GM12878 (cell line): ENCODE measurements at regions not wholly inside any gene's neighbourhood (a gene's known extent, or its start where the extent isn't known, plus 50 kb on each side); places are given as distances from the start of the nearest gene placed in this dataset.

Experiments
- ATAC-seq: fragments of 200-7000 bp; cut with Tn5 transposase; 3 replicates; pipeline ENCODE4 v1.9.1; 2020; ENCODE audit warnings: mild to moderate bottlenecking, moderate library complexity
- BruUV-seq: library from RNA; stranded (reverse); fragments of 400-500 nt; replicated peaks from 2 replicates; lab custom pipeline; 2021; lab: Mats Ljungman, UMichigan
- CTCF ChIA-PET: fragments of 300-600 bp; sonication (Branson Sonifier 250); formaldehyde crosslinking; extraction: SDS; loops from one replicate; lab custom pipeline; 2021; ENCODE audit warnings: inconsistent platforms; lab: Yijun Ruan, JAX
- POLR2A ChIA-PET: fragments of 350-600 bp; formaldehyde crosslinking; extraction: SDS; loops from one replicate; lab custom pipeline; 2021; ENCODE audit warnings: inconsistent platforms; lab: Charles Lee
- RAD21 ChIA-PET: fragments of 300-600 bp; sonication (Branson Sonifier 250); formaldehyde crosslinking; loops from one replicate; lab custom pipeline; 2023; ENCODE audit warnings: antibody characterized with exemption; ENCODE audit not compliant: unreplicated experiment; lab: Charles Lee
- SMC1A ChIA-PET: fragments of 300-600 bp; sonication (Branson Sonifier 250); formaldehyde crosslinking; loops from one replicate; lab custom pipeline; 2023; ENCODE audit not compliant: unreplicated experiment, uncharacterized antibody; lab: Charles Lee
- DNase-seq: peaks from one replicate; pipeline ENCODE4 v3.0.0-alpha.2; 2011; ENCODE audit warnings: low read depth, low spot score
- FAIRE-seq: peaks from 3 replicates; lab custom pipeline; 2011; peaks lifted over from hg19 to GRCh38; lab: Jason Lieb, UNC
- H2AFZ ChIP-seq: 2 replicates; pipeline ENCODE4 v1.6.0; 2011; ENCODE audit warnings: low read depth, low read length, control low read depth; ENCODE audit not compliant: control insufficient read depth
- H3K27ac ChIP-seq: 2 replicates; pipeline ENCODE4 v1.5.1; 2011; ENCODE audit warnings: control low read depth; ENCODE audit not compliant: control insufficient read depth, insufficient read depth
- H3K27me3 ChIP-seq, 2 experiments: replicated peaks in 1 of 2; 2 replicates each; pipeline versions ENCODE4 v1.6.0 to v1.6.1; 2011; ENCODE audit warnings: low read length in 1 of 2; ENCODE audit not compliant: control insufficient read depth in 2 of 2, insufficient read depth in 2 of 2
- H3K36me3 ChIP-seq, 2 experiments: 2 replicates each; pipeline ENCODE4 v1.5.1; 2011; ENCODE audit warnings: low read length in 1 of 2; ENCODE audit not compliant: control insufficient read depth in 2 of 2, insufficient read depth in 2 of 2
- H3K4me1 ChIP-seq: 2 replicates; pipeline ENCODE4 v1.6.1; 2011; ENCODE audit warnings: mild to moderate bottlenecking, low read length, moderate library complexity, mixed read lengths; ENCODE audit not compliant: control insufficient read depth, insufficient read depth
- H3K4me2 ChIP-seq: 2 replicates; pipeline ENCODE4 v1.6.0; 2011; ENCODE audit warnings: control low read depth; ENCODE audit not compliant: control insufficient read depth, insufficient read depth
- H3K4me3 ChIP-seq: fragments of 200-600 bp; sonication (generic); 2 replicates; pipeline ENCODE4 v1.5.1; 2016
- H3K79me2 ChIP-seq: 2 replicates; pipeline ENCODE4 v1.6.0; 2011; ENCODE audit warnings: low read length; ENCODE audit not compliant: control insufficient read depth, insufficient read depth
- H3K9ac ChIP-seq: 2 replicates; pipeline ENCODE4 v1.8.0; 2011; ENCODE audit warnings: low read length, control low read depth, mixed read lengths; ENCODE audit not compliant: control insufficient read depth, insufficient read depth
- H3K9me3 ChIP-seq: replicated peaks from 3 replicates; pipeline ENCODE4 v1.5.1; 2011; ENCODE audit warnings: mild to moderate bottlenecking, low read length; ENCODE audit not compliant: control insufficient read depth, insufficient read depth
- H4K20me1 ChIP-seq: 2 replicates; pipeline ENCODE4 v1.6.0; 2011; ENCODE audit not compliant: control insufficient read depth, insufficient read depth
- BACH1 ChIP-seq: fragments of 450-650 bp; IDR thresholded peaks from 2 replicates; pipeline ENCODE4 v1.6.1; 2017; ENCODE audit warnings: mild to moderate bottlenecking, borderline replicate concordance
- BCL11A ChIP-seq: IDR thresholded peaks from 2 replicates; pipeline ENCODE4 v1.6.1; 2011; ENCODE audit warnings: low read depth, low read length
- CHD1 ChIP-seq: IDR thresholded peaks from 2 replicates; pipeline ENCODE4 v1.6.1; 2012; ENCODE audit warnings: low read depth, low read length, improper control_type of control experiment
- ELK1 ChIP-seq: IDR thresholded peaks from 2 replicates; pipeline ENCODE4 v1.6.1; 2012; ENCODE audit warnings: low read depth, low read length, improper control_type of control experiment
- HDGF ChIP-seq: fragments of 450-650 bp; IDR thresholded peaks from 2 replicates; pipeline ENCODE4 v1.6.1; 2016; ENCODE audit warnings: antibody characterized with exemption
- IRF3 ChIP-seq: fragments of 450-650 bp; IDR thresholded peaks from 2 replicates; pipeline ENCODE4 v1.6.1; 2014; ENCODE audit warnings: mild to moderate bottlenecking
- PBX3 ChIP-seq: IDR thresholded peaks from 2 replicates; pipeline ENCODE4 v1.6.1; 2011; ENCODE audit warnings: mild to moderate bottlenecking, low read depth, low read length, moderate library complexity; ENCODE audit not compliant: insufficient replicate concordance
- RELA ChIP-seq: fragments of 450-650 bp; IDR thresholded peaks from 2 replicates; pipeline ENCODE4 v1.8.0; 2014; ENCODE audit warnings: borderline replicate concordance; ENCODE audit not compliant: partially characterized antibody
- SIN3A ChIP-seq: IDR thresholded peaks from 2 replicates; pipeline ENCODE4 v1.6.1; 2012; ENCODE audit warnings: low read depth, low read length, improper control_type of control experiment
- TAF1 ChIP-seq: IDR thresholded peaks from 2 replicates; pipeline ENCODE4 v1.6.1; 2011; ENCODE audit warnings: mild to moderate bottlenecking, low read depth, low read length, borderline replicate concordance
- TCF7 ChIP-seq: IDR thresholded peaks from 2 replicates; pipeline ENCODE4 v1.6.1; 2014; ENCODE audit warnings: antibody characterized with exemption, borderline replicate concordance
- USF2 ChIP-seq: IDR thresholded peaks from 2 replicates; pipeline ENCODE4 v1.6.1; 2011; ENCODE audit warnings: low read depth, low read length, improper control_type of control experiment, borderline replicate concordance
- ZBTB33 ChIP-seq: fragments of 450-650 bp; IDR thresholded peaks from 2 replicates; pipeline ENCODE4 v1.6.1; 2017; ENCODE audit warnings: mild to moderate bottlenecking
- ZBTB40 ChIP-seq: fragments of 450-650 bp; IDR thresholded peaks from 2 replicates; pipeline ENCODE4 v1.6.1; 2016; ENCODE audit warnings: mild to moderate bottlenecking, moderate library complexity, borderline replicate concordance
- WGBS: methylation state at CpG from one replicate; pipeline ENCODE4 v1.1.6; 2016; ENCODE audit warnings: low lambda C conversion rate; ENCODE audit not compliant: insufficient replicate concordance, insufficient coverage; ENCODE audit errors: missing lambda C conversion rate; 5-methylcytosine and 5-hydroxymethylcytosine counted together
- in situ Hi-C: fragments of 300-500 bp; cut with MboI; formaldehyde crosslinking; loops from 9 replicates; pipeline ENCODE4 v1.14.3; 2018; ENCODE audit warnings: mixed read lengths
- intact Hi-C: fragments of 100-400 bp; cut with micrococcal nuclease; formaldehyde crosslinking; loops from one replicate; pipeline ENCODE4 v1.14.2; 2022; ENCODE audit not compliant: unreplicated experiment

GRCh38 chr10:109281347-109281746, 642.0 kb downstream of the XPNPEP1 start (continued):
- no peak for TF ChIP-seq PBX3
- no peak for TF ChIP-seq BACH1
- no peak for TF ChIP-seq CHD1
- TF ChIP-seq RELA: no peak
- no peak for TF ChIP-seq ZBTB33

- intact Hi-C loops (no loop called here), in situ Hi-C loops (no loop called here)
- no peak for DNase-seq
- Histone ChIP-seq H3K79me2 (no peaks in the 10 kb centered on the region), H3K9ac (no peak overlapping the region), H3K9me3 (no peaks in the 10 kb centered on the region), H3K36me3 (no peaks in the 10 kb centered on the region), H4K20me1 (no peaks in the 10 kb centered on the region), H3K4me1 (no peaks in the 10 kb centered on the region), H3K27me3 (no peaks in the 10 kb centered on the region), H2AFZ (no peak overlapping the region), H3K27ac (no peak overlapping the region), H3K4me3 (no peak overlapping the region), H3K4me2 (no peak overlapping the region)
- CTCF ChIA-PET: interaction anchor here (0.9 to 1.1 kb wide), 2 partner anchors 10 to 17 kb away, joined by 3 read pairs; no protein-coding TSS in a partner anchor
- 12% methylated on average over 8 of the region's 8 CpGs for WGBS
- FAIRE-seq: no peak
- POLR2A ChIA-PET: no interaction called here
- ATAC-seq: no peak
- SMC1A ChIA-PET: no interaction called here
- no TSS peak for BruUV-seq
- RAD21 ChIA-PET: no interaction called here
- TF ChIP-seq ELK1 (no peak), USF2 (no peak), ZBTB40 (no peak), TAF1 (no peak), BCL11A (no peak), TCF7 (no peak), IRF3 (no peak), SIN3A (no peak), HDGF (no peak)
Observed at GRCh38 chr10:109280837-109281236, 642.5 kb downstream of the XPNPEP1 start.
